ENCODE measurements at regions not wholly inside any gene's neighbourhood (a gene's known extent, or its start where the extent isn't known, plus 50 kb on each side); places are given as distances from the start of the nearest gene placed in this dataset.
"Not testable (repeated sequence)": the region's sequence is repeated elsewhere in the genome, so short reads cannot be mapped to it uniquely, and the experiment has no call there.

- DNase-seq, result no peak
Observed at GRCh38 chrX:150219374-150220185, 143.5 kb upstream of the MAMLD1 start.

- DNase-seq, result no peak
Observed at GRCh38 chrX:150223176-150224015, 139.7 kb upstream of the MAMLD1 start.

- DNase-seq, result no peak
Observed at GRCh38 chrX:150224676-150225075, 138.4 kb upstream of the MAMLD1 start.

- DNase-seq, result no peak
Observed at GRCh38 chrX:150225266-150225665, 137.9 kb upstream of the MAMLD1 start.

- DNase-seq, result no peak
Observed at GRCh38 chrX:150225756-150226155, 137.4 kb upstream of the MAMLD1 start.

- no peak for DNase-seq
Observed at GRCh38 chrX:150226223-150226965, 136.7 kb upstream of the MAMLD1 start.

GRCh38 chrX:150227321-150227860, 135.7 kb upstream of the MAMLD1 start:
- DNase-seq, result no peak

GRCh38 chrX:150227873-150228410, 135.2 kb upstream of the MAMLD1 start:
- no peak for DNase-seq

- no peak for DNase-seq
Observed at GRCh38 chrX:150228431-150228830, 134.7 kb upstream of the MAMLD1 start.

- DNase-seq, result no peak
Observed at GRCh38 chrX:150229030-150229429, 134.1 kb upstream of the MAMLD1 start.

- DNase-seq, result no peak
Observed at GRCh38 chrX:150229481-150229880, 133.6 kb upstream of the MAMLD1 start.

GRCh38 chrX:150230952-150231351, 132.2 kb upstream of the MAMLD1 start:
- not testable (repeated sequence) for DNase-seq

- DNase-seq, result not testable (repeated sequence)
Observed at GRCh38 chrX:150231368-150231767, 131.7 kb upstream of the MAMLD1 start.

GRCh38 chrX:150232222-150232621, 130.9 kb upstream of the MAMLD1 start:
- DNase-seq, result not testable (repeated sequence)

- no peak for DNase-seq
Observed at GRCh38 chrX:150234126-150234525, 129.0 kb upstream of the MAMLD1 start.

GRCh38 chrX:150236327-150236726, 126.8 kb upstream of the MAMLD1 start:
- no peak for DNase-seq

GRCh38 chrX:150238632-150239382, 124.3 kb upstream of the MAMLD1 start:
- DNase-seq, result no peak

GRCh38 chrX:150239946-150240642, 123.0 kb upstream of the MAMLD1 start:
- DNase-seq, result no peak

GRCh38 chrX:150240643-150240970, 122.5 kb upstream of the MAMLD1 start:
- no peak for DNase-seq

- no peak for DNase-seq
Observed at GRCh38 chrX:150253959-150254620, 109.0 kb upstream of the MAMLD1 start.

GRCh38 chrX:150254909-150255308, 108.2 kb upstream of the MAMLD1 start:
- no peak for DNase-seq
